Activated CD4-positive, alpha-beta T cell treated with anti-CD3 and anti-CD28 coated beads, Interleukin-2, amount 50 U/mL, for 24 hours (primary cell): ENCODE measurements at regions not wholly inside any gene's neighbourhood (a gene's known extent, or its start where the extent isn't known, plus 50 kb on each side); places are given as distances from the start of the nearest gene placed in this dataset.

Source experiments
- DNase-seq, 2 donors: peaks; one replicate each; pipeline ENCODE4 v3.0.0-alpha.2; 2020; ENCODE audit warnings: low read depth in 1 of 2, low spot score in 1 of 2

GRCh38 chr21:39056636-39057035 lies 126.6 kb downstream of the PSMG1 start:
- no peak for DNase-seq

GRCh38 chr21:39055167-39055767 lies 128.0 kb downstream of the PSMG1 start:
- no peak for DNase-seq

- DNase-seq = no peak
Observed at GRCh38 chr21:39054066-39054465, 129.2 kb downstream of the PSMG1 start.

GRCh38 chr21:39053126-39053525 lies 130.1 kb downstream of the PSMG1 start:
- no peak for DNase-seq

GRCh38 chr21:39052718-39053117 lies 130.5 kb downstream of the PSMG1 start:
- no peak for DNase-seq

- DNase-seq = no peak
Observed at GRCh38 chr21:39051588-39051949, 131.7 kb downstream of the PSMG1 start.

- no peak for DNase-seq
Observed at GRCh38 chr21:39050841-39051587, 132.2 kb downstream of the PSMG1 start.

GRCh38 chr21:39048574-39048973 lies 134.7 kb downstream of the PSMG1 start:
- DNase-seq = no peak

- no peak for DNase-seq
Observed at GRCh38 chr21:39048064-39048463, 135.2 kb downstream of the PSMG1 start.

GRCh38 chr21:39047046-39047445 lies 136.2 kb downstream of the PSMG1 start:
- DNase-seq = no peak

GRCh38 chr21:39046236-39046916 lies 136.9 kb downstream of the PSMG1 start:
- DNase-seq = no peak

GRCh38 chr21:39041816-39042215 lies 141.4 kb downstream of the PSMG1 start:
- no peak for DNase-seq

GRCh38 chr21:39040494-39041110 lies 142.6 kb downstream of the PSMG1 start:
- no peak for DNase-seq

- no peak for DNase-seq
Observed at GRCh38 chr21:39037807-39038405, 145.3 kb downstream of the PSMG1 start.

GRCh38 chr21:39036581-39036980 lies 146.7 kb downstream of the PSMG1 start:
- no peak for DNase-seq

GRCh38 chr21:39034590-39035536 lies 148.4 kb downstream of the PSMG1 start:
- DNase-seq = no peak

GRCh38 chr21:39033878-39034589 lies 149.2 kb downstream of the PSMG1 start:
- no peak for DNase-seq

- DNase-seq = no peak
Observed at GRCh38 chr21:39029900-39030884, 153.1 kb downstream of the PSMG1 start.
